ENCODE measurements at regions not wholly inside any gene's neighbourhood (a gene's known extent, or its start where the extent isn't known, plus 50 kb on each side); places are given as distances from the start of the nearest gene placed in this dataset.

GRCh38 chr18:60980422-60981005 is 352.7 kb upstream of the CDH20 start:
- DNase-seq (ENCODE audit: low spot score), result no peak

- no peak for DNase-seq (ENCODE audit: low spot score)
Observed at GRCh38 chr18:60981682-60982328, 351.4 kb upstream of the CDH20 start.

DNA sequence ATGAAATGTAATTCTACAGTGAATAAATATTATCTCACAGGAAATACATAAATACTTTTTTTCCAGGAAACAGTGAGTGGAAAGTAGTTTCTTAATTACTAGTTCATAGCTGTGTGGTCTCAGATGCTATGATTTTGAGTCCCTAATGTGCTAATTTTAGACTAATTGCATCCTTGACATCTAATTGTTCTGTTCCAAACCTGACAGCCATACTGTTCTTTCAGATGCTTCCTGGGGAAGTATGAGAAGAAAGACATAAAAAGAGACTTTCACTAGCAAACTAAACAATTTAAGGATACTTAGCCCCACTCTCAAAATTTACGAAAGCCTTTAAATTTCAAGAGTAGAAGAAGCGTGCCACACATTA is 350.9 kb upstream of the CDH20 start:
- no peak for DNase-seq (ENCODE audit: low spot score)

- no peak for DNase-seq (ENCODE audit: low spot score)
Observed at GRCh38 chr18:60982928-60983327, 350.3 kb upstream of the CDH20 start.

DNA sequence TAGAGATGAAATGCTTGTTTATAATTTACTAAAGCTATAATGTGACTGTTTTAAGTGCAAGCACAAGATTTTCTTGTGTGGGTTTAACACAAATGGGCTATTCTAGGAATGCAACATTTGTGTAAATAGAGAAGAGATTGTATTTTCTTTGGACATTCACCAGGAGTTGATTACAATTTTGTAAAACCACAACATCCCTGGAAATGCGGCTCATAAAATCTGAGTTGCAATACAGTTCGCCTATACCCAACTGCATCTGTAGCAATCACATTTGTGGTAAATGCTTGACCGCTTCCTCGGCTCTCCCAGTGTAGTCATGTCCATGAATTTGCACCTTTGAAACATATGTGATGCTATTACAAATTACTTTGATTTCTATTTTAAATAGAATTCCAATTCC is 348.7 kb upstream of the CDH20 start:
- peak; percentile 38 for DNase-seq (ENCODE audit: low spot score)

DNA sequence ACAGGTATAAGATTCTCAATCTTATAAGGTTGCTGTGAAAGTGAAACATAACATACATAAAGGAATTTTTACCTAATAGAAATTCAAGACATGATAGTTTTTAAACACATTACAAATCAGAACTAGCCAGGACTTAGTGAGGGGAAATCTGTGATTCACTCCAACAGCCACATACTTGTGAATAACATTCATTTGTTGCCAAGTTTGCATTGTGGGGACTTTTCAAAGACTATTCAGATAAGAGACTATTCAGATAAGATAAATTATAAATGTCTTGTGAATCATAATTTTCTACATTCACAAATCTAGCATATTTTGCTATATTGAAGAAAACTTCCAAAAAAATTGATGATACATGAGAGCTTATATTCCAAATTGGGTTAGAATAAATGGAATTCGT is 345.3 kb upstream of the CDH20 start:
- peak; percentile 5 for DNase-seq (ENCODE audit: low spot score)

DNA sequence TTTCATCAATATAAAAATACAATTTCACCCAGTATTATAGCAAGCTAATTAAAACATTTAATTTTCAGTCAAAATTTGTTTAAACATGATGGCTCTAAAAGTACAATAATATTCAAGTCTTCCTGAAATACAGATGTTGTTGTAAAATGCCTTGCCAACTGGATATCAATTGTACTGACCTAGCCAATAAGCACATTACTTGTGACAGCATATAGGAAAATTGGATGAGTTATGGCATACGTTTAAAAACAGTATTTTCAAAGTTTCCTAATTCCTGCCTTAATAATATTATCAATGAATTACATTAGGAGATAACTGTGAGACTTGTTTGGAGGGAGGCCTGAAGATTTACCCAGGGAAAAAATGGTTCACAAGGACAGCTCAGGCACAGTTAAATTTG is 336.9 kb upstream of the CDH20 start:
- no peak for DNase-seq (ENCODE audit: low spot score)

- no peak for DNase-seq (ENCODE audit: low spot score)
Observed at GRCh38 chr18:60996822-60997221, 336.4 kb upstream of the CDH20 start.

- no peak for DNase-seq (ENCODE audit: low spot score)
Observed at GRCh38 chr18:61001138-61001537, 332.1 kb upstream of the CDH20 start.

GRCh38 chr18:61006687-61007224 is 326.5 kb upstream of the CDH20 start:
- no peak for DNase-seq (ENCODE audit: low spot score)

DNA sequence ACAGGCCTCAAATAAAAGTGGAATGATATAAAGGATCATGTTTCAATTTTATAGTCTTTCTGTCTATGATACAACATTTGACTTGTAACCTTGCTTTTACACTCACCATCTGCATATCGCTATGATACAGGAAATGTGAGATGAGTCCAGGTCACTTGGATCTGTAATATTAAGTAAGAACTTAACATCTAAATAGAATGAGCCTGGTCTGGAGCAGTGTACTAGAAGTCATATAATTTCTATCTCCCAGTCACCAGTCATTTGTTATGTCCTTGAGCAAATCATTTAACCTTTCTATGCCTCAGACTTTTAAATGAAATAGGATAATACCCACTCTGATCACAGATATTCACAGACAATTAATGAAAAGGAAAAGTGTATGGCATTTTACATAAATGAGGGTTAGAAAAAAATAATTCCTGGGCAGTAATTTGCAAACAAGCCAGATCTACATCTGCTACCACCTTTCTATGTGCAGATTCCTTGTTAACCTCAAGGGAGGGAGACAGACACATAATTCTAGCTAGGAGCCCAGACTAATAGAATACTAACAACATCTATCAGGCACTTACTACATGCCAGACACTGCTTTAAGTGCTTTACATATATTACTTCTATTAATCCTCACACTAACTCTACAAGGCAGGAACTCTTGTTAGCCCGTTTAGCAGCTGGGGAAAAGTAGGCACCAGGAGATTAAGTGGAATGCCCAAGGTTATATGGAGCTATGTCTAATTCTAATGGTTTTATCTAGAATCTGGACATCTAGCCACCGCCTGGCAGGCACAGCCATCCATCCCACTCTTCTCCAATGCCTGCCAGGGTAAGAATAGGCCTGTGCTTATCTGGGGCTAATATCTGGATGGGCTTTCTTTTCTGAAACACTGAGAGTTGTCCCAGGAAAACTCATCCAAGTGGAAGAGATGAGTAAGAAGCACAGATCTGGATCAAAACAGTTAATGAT is 313.6 kb upstream of the CDH20 start:
- DNase-seq (ENCODE audit: low spot score), result no peak

DNA sequence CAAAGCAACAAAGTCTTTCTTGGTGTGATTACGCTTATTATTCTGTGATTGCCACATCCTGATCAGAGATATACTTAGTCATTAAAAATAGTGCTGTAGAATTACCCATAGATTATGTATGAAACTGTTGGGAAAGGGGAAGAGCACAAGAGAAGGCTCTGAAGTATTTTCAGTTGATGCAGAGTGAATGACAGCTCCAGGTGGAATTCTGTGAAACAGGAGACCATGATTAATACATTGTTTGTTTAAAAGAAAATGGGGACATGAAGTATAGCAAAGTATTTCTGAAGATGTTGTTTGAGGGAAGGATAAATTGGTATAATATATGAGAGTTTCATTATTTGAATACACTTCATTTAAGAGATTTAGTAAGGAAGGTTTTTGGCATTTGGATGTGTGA is 307.6 kb upstream of the CDH20 start:
- DNase-seq (ENCODE audit: low spot score), result no peak

GRCh38 chr18:61031626-61032025 is 301.6 kb upstream of the CDH20 start:
- DNase-seq (ENCODE audit: low spot score), result no peak

DNA sequence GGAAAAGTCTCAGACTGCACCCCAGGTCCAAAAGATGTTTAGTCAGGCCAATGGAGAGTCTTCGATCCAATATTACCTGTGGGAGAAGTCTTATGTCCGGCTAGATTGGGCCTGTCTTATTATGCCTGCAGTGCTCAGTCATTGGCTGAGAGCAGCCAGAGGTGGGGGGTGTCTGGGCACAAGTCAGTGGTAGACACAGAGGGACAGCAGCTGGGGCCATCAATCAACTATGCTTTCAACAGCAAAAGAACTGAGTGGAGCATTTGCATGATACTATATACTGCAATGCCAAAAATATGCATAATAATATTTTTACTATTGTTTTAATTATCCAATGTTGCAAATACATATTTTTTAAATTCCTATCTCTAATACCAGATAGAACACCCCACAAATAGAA is 298.6 kb upstream of the CDH20 start:
- no peak for DNase-seq (ENCODE audit: low spot score)

DNA sequence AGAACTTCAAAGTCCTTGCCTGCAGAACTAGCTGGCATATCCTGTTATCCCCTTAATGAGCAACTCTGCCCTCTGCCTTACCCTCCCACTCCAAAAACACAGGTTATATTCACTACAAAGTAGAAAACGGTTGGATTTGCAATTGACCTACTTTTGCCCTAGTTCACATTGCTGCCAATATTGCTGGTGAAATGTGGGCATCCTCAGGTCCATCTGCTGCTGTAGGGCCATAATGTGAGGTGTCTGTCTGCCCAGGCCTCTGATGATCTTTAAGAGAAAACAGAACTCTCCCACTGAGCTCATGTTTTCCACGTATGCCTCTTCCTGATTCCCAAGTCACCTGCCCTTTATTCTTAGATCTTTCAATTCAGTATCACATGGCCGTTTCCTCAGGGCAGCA is 294.0 kb upstream of the CDH20 start:
- DNase-seq (ENCODE audit: low spot score), result no peak

GRCh38 chr18:61047794-61048193 is 285.4 kb upstream of the CDH20 start:
- no peak for DNase-seq (ENCODE audit: low spot score)

GRCh38 chr18:61057443-61057842 is 275.8 kb upstream of the CDH20 start:
- no peak for DNase-seq (ENCODE audit: low spot score)

GRCh38 chr18:61062258-61062657 is 271.0 kb upstream of the CDH20 start:
- DNase-seq (ENCODE audit: low spot score), result no peak

DNA sequence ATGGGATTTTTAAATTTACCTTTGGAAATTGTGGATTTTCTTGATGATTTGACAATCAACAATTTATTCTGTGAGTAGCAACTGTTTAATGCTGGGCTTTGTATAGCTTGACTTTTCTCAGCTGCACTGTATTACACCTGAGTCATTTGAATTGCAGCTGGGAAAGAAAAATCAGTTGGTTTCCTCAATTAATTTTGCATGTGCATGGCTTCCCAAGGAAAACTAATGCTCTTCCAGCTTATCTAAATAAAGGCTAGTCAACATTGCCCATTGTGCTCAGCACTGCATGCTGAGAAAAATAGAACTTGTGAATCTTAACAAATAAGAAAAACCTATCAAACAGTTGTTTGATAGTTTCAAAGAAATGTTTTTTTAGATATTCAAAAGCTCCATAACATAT is 268.3 kb upstream of the CDH20 start:
- no peak for DNase-seq (ENCODE audit: low spot score)

- no peak for DNase-seq (ENCODE audit: low spot score)
Observed at GRCh38 chr18:61076986-61077385, 256.2 kb upstream of the CDH20 start.

DNA sequence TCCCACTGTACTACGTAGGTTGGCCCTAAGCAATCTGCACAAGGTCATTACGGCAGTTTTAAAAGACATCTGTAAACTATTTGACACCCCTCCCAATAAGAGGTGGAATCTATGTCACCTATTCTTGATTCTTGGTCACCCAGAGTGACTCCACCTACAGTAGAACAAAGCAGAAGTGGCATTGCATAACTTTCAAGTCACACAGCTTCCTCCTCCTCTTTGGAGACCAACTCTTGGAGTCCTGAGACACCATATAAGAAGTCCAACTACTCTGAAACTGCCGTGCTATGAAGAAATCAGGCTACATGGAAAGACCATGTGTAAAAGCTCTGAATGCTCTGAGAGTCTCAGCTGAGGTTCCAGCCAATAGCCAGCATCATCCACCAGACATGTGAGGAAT is 253.5 kb upstream of the CDH20 start:
- DNase-seq (ENCODE audit: low spot score), result no peak

- no peak for DNase-seq (ENCODE audit: low spot score)
Observed at GRCh38 chr18:61080954-61081528, 252.2 kb upstream of the CDH20 start.
